Activated naive CD4-positive, alpha-beta T cell treated with anti-CD3 and anti-CD28 coated beads, Interleukin-2, amount 50 U/mL, for 72 hours (primary cell): ENCODE measurements at regions not wholly inside any gene's neighbourhood (a gene's known extent, or its start where the extent isn't known, plus 50 kb on each side); places are given as distances from the start of the nearest gene placed in this dataset.

Source experiments
- ATAC-seq, 2 donors: fragments of 150-1000 bp; cut with Tn5 transposase; 2 replicates each; pipeline ENCODE4 v1.10.0; 2021; ENCODE audit warnings: mild to moderate bottlenecking in 2 of 2, moderate library complexity in 2 of 2
- DNase-seq, 2 donors: peaks; one replicate each; pipeline ENCODE4 v3.0.0; 2021 to 2022; ENCODE audit warnings: low spot score in 2 of 2
- H3K27ac Mint-ChIP-seq, 2 donors: one replicate each; pipeline ENCODE4 v1.8.0; 2022; ENCODE audit warnings: mild to moderate bottlenecking in 2 of 2, mixed read lengths in 2 of 2
- H3K36me3 Mint-ChIP-seq, 2 donors: one replicate each; pipeline ENCODE4 v1.8.0; 2022; ENCODE audit warnings: mixed read lengths in 2 of 2
- H3K9me3 Mint-ChIP-seq, 2 donors: one replicate each; pipeline ENCODE4 v1.8.0; 2022; ENCODE audit warnings: mixed read lengths in 2 of 2

DNA sequence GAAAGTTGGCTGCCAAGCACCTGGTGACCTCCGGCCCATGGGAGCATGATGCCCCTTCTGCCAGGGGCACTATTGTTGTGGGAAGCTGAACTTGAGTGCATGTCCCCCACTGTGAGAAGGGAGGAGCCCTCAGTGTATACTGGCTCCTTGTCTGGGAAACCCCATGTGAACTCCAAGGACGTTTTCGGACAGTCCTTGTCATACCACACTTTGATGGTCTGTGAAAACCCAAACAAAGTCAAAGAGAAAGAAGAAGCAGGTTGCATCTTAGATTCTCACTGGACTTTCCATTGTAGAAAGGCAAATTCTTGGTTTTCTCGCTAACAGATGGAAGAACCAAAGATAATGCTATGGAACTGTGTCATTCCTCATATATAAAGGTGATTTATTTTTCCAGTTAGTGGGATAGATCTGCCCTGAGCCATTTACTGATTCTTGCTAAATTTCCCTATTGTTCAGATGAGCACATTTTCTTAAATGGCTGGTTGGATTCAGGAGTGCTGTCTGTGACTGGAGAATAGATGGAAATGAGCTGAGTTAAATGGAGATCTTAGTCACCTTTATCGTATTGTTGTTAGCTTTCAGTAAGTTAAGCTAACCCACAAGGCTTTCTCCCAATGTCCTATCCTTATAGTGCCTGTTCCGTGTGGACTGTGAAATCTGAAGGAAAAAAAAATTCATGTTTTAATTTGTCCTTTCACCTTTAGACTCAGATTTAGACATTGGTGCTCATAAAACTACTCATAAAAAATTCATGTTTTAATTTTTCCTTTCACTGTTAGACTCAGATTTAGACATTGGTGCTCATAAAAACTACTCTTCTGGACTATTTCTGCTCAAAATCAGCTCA is 166.6 kb downstream of the ACTR3 start:
- no peak overlapping the region for H3K27ac Mint-ChIP-seq
- H3K9me3 Mint-ChIP-seq = no peaks in the 10 kb centered on the region
- DNase-seq (no peak), ATAC-seq (no peak)
- H3K36me3 Mint-ChIP-seq = no peaks in the 10 kb centered on the region

DNA sequence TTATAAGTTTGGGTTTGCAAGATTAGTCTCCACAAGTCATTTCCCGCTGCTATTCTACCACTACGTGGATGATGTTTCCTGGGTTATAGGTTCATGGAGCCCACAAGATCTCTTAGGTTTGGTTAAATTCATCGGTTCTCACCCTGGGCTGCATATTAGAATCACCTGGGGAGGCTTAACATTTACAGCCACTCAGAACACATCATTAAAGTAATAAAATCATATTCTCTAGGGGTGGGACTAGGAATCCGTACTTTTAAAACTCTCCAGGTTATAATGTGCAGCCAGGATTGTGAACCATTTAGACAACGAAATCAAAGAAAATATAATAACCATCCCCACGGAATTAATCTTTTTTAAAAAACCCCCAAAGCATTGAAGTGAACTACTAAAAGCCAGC is 167.7 kb downstream of the ACTR3 start:
- Mint-ChIP-seq H3K9me3 (no peaks in the 10 kb centered on the region), H3K36me3 (no peaks in the 10 kb centered on the region), H3K27ac (no peak overlapping the region)
- ATAC-seq (no peak), DNase-seq (no peak)

- no peaks in the 10 kb centered on the region for H3K36me3 Mint-ChIP-seq
- DNase-seq (no peak), ATAC-seq (no peak)
- no peak overlapping the region for H3K27ac Mint-ChIP-seq
- H3K9me3 Mint-ChIP-seq = no peaks in the 10 kb centered on the region
These were observed 171.7 kb downstream of the ACTR3 start for GRCh38 chr2:114061566-114062098.

- DNase-seq (no peak), ATAC-seq (no peak)
- no peak overlapping the region for H3K27ac Mint-ChIP-seq
- no peaks in the 10 kb centered on the region for H3K9me3 Mint-ChIP-seq
- H3K36me3 Mint-ChIP-seq = no peaks in the 10 kb centered on the region
These were observed 173.5 kb downstream of the ACTR3 start for GRCh38 chr2:114063346-114063745.

GRCh38 chr2:114065731-114066130 is 175.8 kb downstream of the ACTR3 start:
- Mint-ChIP-seq H3K9me3 (no peaks in the 10 kb centered on the region), H3K36me3 (no peaks in the 10 kb centered on the region), H3K27ac (no peak overlapping the region)
- DNase-seq = no peak
- ATAC-seq = no peak

- H3K27ac Mint-ChIP-seq = no peak overlapping the region
- no peaks in the 10 kb centered on the region for H3K36me3 Mint-ChIP-seq
- no peaks in the 10 kb centered on the region for H3K9me3 Mint-ChIP-seq
- no peak for ATAC-seq
- DNase-seq = no peak
These were observed 176.4 kb downstream of the ACTR3 start for GRCh38 chr2:114066186-114066747.

GRCh38 chr2:114068438-114068837 is 178.5 kb downstream of the ACTR3 start:
- DNase-seq (no peak), ATAC-seq (no peak)
- no peaks in the 10 kb centered on the region for H3K9me3 Mint-ChIP-seq
- no peaks in the 10 kb centered on the region for H3K36me3 Mint-ChIP-seq
- H3K27ac Mint-ChIP-seq = no peak overlapping the region

DNA sequence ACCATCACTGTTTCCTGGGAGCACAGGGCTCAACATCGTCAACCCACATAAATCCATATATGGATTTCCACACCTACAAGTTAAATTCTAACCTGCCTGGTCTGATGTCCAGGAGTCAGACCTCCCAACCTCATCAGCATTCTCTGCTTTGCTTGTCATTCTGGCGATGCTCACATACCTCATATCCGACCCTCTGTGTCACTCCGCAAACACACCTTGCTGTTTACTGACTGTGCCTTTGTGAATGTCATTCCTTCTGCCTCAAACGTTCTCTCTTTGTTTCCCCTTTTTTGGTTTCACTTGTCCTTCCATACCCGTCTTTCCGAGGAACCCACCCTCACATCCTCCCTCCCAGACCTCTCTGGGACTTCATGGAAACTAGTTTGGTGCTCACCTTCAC is 187.1 kb downstream of the ACTR3 start:
- H3K9me3 Mint-ChIP-seq = peaks cover 0 to 4% of the 10 kb centered on the region in 2 donors
- H3K27ac Mint-ChIP-seq = no peak overlapping the region
- ATAC-seq (no peak), DNase-seq (no peak)
- no peaks in the 10 kb centered on the region for H3K36me3 Mint-ChIP-seq

DNA sequence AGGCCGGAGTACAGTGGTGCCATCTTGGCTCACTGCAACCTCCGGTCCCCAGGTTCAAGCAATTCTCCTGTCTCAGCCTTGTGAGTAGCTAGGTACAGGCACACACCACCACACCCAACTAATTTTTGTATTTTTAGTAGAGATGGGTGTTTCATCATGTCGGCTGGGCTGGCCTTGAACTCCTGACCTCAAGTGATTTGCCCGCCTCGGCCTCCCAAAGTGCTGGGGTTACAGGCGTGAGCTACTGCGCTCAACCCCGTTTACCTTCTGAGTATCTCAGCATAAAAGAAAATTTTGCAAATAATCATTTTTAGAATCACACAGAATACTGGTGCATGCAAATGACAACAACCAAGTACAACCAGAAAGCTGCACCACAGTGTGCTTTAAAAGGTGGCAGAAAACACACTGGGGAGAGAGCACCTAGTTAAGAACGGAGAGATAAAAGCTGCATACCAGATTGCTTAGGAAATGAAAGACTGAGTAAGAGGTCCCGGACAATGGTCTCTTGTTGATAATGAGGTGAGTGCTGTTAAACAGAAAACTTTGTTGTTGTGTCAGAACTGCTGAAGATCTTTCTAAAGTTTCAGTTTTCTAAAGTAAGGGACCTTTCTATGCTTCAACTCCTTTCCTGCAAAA is 189.6 kb downstream of the ACTR3 start:
- H3K36me3 Mint-ChIP-seq = no peaks in the 10 kb centered on the region
- H3K27ac Mint-ChIP-seq = no peak overlapping the region
- DNase-seq = no peak
- peaks cover 0 to 4% of the 10 kb centered on the region in 2 donors for H3K9me3 Mint-ChIP-seq
- ATAC-seq = no peak

GRCh38 chr2:114082731-114083433 is 193.0 kb downstream of the ACTR3 start:
- Mint-ChIP-seq H3K36me3 (no peaks in the 10 kb centered on the region), H3K9me3 (peaks cover 0 to 4% of the 10 kb centered on the region in 2 donors), H3K27ac (no peak overlapping the region)
- ATAC-seq = no peak
- no peak for DNase-seq

- H3K36me3 Mint-ChIP-seq = no peaks in the 10 kb centered on the region
- ATAC-seq (peak in 1 of 2 donors; percentile 75), DNase-seq (no peak)
- H3K9me3 Mint-ChIP-seq = peaks cover 0 to 4% of the 10 kb centered on the region in 2 donors
- no peak overlapping the region for H3K27ac Mint-ChIP-seq
These were observed 194.0 kb downstream of the ACTR3 start for GRCh38 chr2:114083717-114084387.

- Mint-ChIP-seq H3K36me3 (no peaks in the 10 kb centered on the region), H3K27ac (no peak overlapping the region), H3K9me3 (peaks cover 0 to 4% of the 10 kb centered on the region in 2 donors)
- DNase-seq = no peak
- ATAC-seq = no peak
These were observed 195.3 kb downstream of the ACTR3 start for GRCh38 chr2:114085238-114085637.

DNA sequence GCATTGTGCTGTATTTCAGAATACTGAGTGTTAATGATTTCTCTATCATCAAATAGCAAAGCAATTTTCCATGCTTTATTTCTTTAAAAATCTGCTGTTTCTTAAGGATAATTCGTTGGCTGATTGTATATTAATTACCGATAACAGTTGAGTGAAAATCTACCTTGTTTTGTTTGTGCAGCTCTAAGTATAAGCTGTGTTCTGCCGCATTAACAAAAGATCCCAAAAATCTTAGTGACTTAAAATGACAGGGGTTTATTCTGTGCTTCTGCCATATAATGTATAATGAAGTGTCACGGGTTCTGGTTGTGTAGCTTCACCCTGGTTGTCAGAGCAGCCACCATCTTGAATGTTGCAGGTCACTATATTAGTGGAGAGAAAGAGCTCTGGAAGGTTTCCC is 196.1 kb downstream of the ACTR3 start:
- DNase-seq (no peak), ATAC-seq (no peak)
- no peaks in the 10 kb centered on the region for H3K36me3 Mint-ChIP-seq
- no peak overlapping the region for H3K27ac Mint-ChIP-seq
- peaks cover 0 to 4% of the 10 kb centered on the region in 2 donors for H3K9me3 Mint-ChIP-seq

DNA sequence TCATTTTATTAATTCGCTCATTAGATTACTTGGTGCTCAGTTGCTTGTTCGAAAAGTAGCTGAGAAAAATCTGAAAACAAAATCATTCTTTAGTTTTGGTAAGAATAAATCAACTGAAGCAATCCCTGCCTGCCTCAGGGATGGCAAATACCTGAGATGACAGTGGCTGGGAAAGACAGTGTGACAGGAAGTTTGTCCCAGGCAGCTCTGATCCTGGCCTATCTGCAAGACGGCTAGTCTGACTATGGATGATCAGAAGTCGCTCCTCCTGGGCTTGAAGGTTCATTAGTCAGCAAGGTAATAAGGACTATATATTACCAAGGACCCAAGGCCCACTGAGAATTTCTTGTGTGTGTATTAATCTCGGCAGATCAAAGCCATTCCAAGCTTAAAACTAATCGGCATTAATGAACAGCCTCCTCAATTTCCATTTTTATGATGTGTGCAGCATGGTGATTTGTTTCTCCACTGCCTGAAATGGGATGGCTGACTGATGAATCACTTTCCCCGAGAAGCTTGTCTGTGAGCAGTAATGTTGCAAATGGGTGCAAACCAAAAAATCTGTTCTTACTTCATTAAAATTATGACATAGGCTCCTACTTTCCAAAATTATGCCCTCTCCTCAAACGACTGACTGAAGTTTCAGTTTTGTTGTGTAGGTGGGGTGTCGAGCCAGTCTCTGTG is 199.9 kb downstream of the ACTR3 start:
- H3K9me3 Mint-ChIP-seq = no peaks in the 10 kb centered on the region

GRCh38 chr2:114091010-114091409 is 201.1 kb downstream of the ACTR3 start:
- ATAC-seq = no peak
- no peak overlapping the region for H3K27ac Mint-ChIP-seq
- peaks cover 8 to 11% of the 10 kb centered on the region in 2 donors for H3K9me3 Mint-ChIP-seq
- H3K36me3 Mint-ChIP-seq = no peaks in the 10 kb centered on the region
- DNase-seq = no peak

More for the DNA sequence above, 199.9 kb downstream of the ACTR3 start:
- ATAC-seq = no peak
- no peaks in the 10 kb centered on the region for H3K36me3 Mint-ChIP-seq
- H3K27ac Mint-ChIP-seq = no peak overlapping the region
- no peak for DNase-seq

DNA sequence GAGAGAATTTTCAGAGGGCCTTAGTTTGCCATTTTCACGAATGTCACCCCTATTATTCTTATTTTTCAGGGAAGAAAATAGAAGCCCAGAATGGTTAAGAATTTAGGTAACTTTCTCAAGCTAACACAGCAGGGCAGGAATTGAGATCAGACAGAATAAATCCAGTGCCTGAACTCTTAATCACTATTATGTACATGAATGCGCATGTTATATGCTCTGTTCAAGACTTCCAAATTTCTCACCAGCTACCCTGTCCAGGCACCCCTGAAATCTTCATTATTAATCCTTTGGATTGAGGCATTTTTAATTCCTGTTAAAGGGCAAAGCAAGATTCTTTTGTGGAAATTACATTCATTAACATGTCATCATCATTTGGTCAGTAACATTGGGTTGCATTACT is 218.4 kb downstream of the ACTR3 start:
- ATAC-seq = no peak
- peaks cover 0 to 13% of the 10 kb centered on the region in 2 donors for H3K36me3 Mint-ChIP-seq
- no peak for DNase-seq
- no peak overlapping the region for H3K27ac Mint-ChIP-seq
- H3K9me3 Mint-ChIP-seq = peaks cover 10 to 19% of the 10 kb centered on the region in 2 donors
